ENCODE measurements at regions not wholly inside any gene's neighbourhood (a gene's known extent, or its start where the extent isn't known, plus 50 kb on each side); places are given as distances from the start of the nearest gene placed in this dataset.
"Not testable (repeated sequence)": the region's sequence is repeated elsewhere in the genome, so short reads cannot be mapped to it uniquely, and the experiment has no call there.

GRCh38 chr15:101961765-101962164, 149.8 kb downstream of the OR4F15 start:
- TF ChIP-seq POLR2A, CTCF (IDR thresholded peaks at IDR 0.05): not testable (repeated sequence)
